ENCODE measurements at regions not wholly inside any gene's neighbourhood (a gene's known extent, or its start where the extent isn't known, plus 50 kb on each side); places are given as distances from the start of the nearest gene placed in this dataset.
A peak's percentile ranks its signal among the peaks of the same experiment; 100 is the strongest.
"Not testable (repeated sequence)": the region's sequence is repeated elsewhere in the genome, so short reads cannot be mapped to it uniquely, and the experiment has no call there.

DNA sequence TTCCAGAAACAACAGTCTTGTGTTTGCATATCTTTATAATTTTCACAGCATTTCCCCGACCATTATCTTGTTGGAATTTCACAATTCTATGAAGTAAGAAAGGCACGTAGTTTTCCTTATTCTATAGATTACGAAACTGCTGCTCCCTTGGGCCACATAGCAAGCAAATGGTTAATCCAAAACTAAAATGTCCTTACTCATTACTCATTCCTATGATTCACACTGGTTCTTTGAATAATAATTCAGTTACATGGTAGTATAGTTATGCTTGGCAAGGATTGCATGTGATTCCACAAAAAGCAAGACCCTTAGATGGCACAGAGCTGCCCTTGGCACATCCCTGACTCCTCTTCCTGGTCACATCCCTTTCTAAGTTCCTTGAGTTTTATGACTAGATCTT lies 51.2 kb downstream of the OR13H1 start:
- no peak for DNase-seq (ENCODE audit: low read depth in 2 of 2)

DNA sequence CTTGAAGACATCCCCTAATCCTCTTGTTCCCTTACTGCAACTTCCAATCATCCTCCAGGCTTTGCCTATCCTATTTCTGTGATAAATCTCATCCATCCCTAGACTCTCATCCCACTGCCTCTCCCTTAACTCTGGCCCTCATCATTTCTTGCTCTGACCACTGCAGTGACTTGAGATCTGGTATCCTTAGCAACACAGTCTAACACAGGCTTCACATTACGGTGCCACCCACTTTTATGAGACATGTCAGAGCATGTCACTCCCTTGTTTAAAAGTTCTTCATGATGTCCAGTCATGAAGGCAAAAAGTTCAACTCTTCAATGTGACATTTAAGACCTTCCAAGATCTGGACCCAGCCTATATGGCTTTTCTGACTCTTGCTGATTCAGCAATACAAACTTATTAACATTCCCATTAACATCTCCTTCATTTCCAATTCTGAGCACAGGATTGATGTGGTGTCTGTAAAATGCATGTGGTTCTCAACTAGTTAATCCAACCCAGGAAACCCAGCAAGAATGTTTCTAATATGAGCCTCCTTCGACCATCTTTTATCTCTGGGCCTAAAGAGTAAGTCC lies 64.0 kb downstream of the OR13H1 start:
- DNase-seq (ENCODE audit: low read depth in 2 of 2) = no peak

DNA sequence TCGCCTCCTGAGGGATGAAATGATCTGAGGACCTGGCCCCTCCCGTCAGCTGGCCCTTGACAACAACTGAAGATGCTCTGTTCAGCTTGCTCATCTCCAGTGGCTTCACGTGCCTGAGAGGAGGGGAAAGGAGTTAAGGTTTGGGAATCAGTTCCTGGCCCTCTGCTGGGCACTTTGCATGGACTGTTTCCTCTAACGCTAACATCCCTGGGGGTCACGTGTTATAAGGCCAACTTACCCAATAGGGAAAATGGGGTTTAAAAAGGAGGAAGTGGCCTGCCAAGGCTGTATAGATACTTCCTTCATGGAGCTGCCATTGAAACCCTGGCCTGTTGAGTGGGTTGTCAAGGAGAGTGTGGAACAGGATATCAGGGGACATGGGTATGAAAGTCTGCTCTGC lies 65.6 kb downstream of the OR13H1 start:
- no peak for DNase-seq (ENCODE audit: low read depth in 2 of 2)

DNA sequence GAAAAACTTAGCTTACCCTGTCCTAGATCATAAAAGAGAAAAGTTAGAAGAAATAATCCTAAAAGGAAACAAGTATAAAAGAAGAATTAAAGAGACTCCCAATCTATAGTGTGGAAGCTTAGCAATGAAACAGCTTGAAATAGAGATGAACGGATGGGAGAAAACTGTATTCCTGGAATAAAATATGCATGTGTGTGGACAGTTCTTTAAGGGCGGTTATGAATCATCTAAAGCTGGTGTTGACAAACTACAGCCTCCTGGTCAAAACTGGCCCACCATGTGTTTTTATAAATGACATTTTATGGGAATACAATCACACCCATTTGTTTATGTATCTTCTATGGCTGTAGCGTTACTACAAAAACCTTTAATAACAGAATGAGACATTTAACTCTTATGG lies 69.4 kb downstream of the OR13H1 start:
- no peak for DNase-seq (ENCODE audit: low read depth in 2 of 2)

DNA sequence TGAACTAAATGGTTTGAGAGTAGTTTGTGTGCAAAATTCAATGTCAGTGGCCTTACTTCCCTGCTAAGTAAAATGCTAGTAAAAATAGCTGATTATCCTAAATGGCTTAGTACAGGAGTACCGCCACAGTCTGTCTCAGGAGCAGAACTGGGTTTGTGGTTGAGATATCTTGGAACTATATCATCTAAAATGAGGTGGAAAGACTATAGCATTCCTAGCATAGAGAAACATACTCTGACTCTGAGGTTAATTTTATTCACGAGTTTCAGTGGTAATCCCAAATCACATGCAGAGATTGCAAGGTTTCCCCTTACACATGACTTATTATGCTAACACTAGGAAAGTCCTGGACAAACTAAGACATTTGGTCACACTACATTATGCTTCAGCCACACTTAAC lies 70.4 kb downstream of the OR13H1 start:
- no peak for DNase-seq (ENCODE audit: low read depth in 2 of 2)

DNA sequence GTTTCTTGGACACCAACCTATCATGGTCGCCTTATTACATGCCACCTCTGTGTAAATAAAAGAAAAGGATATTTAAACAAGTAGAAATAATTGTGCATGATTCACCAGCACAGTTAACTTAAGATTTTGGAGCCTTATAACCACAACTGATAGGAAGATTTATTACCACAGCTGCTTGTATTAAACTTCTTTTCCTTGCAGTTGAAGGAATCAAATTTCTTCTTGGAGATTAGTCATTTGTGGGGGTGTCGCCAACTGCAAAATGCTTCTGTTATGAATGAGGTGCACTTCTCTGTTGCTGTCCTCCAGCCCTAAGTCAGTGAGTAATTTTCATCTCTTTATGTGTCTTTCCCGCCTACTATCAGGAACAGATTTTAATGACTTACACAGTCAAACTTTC lies 73.3 kb downstream of the OR13H1 start:
- no peak for DNase-seq (ENCODE audit: low read depth in 2 of 2)

DNA sequence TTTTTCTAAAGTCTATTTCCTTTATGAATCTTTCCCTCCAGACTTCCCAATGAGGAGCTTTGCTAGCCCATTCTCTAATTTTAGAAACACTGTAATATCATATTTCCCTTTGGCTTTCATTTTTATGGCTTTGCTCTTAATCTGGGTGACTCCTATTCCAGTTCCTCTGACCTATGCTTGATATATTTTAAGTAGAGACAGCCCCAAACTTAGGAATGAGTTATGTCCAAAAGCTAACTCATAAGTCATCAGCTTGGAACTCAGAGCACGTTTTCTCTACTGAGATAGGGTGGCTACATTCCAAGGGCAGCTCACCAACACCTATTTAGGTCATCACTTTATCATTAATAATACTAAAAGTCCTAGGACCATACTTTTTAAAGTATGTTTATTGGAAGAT lies 77.8 kb downstream of the OR13H1 start:
- no peak for DNase-seq (ENCODE audit: low read depth in 2 of 2)

DNA sequence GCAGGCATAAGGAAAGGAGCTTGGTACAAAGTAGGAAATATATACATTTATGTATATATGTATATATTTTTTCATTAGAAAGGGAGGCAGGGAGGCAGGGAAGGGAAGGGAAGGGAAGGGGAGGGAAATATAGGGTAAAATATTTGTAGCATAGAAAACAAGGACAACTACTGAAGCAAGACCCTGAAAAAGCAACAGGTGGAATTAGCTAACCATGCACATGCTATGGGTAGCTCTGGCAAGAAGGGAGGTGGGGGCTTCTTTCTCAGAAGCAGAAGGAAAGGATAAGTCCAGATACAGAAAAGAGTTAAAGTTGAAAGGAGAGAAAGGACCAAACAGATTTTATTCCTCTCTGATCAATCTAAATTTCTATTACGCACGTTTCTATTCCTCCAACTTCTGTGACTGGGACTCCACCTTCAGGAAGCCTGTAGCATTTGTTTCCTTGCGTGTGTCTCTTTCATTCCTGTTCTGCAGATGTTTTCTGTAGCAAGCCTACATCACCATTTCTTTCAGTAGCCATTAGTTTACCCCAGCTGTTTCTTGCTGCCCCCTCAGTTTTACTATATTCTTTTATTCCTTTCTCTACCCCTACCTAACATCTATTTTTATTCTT lies 82.9 kb downstream of the OR13H1 start:
- no peak for DNase-seq (ENCODE audit: low read depth in 2 of 2)

DNA sequence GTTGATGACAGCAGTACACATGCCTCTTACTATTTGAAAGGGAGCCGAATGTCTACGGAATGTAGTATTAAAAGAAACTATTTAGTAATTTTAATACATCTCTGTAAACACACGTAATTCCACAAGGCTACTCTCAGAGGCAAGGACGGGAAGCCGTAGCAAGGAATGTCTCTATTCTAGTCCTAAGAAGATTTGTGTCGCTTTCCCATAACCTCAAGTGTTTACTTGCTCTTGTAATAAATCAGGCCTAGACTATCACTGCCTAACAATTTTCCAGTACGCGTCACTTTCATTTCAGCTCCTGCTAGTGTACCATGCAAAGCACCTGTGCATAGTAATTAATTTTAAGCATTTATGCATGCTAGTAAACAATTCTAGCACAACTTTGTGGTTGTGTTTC lies 86.7 kb downstream of the OR13H1 start:
- DNase-seq (ENCODE audit: low read depth in 2 of 2) = no peak

DNA sequence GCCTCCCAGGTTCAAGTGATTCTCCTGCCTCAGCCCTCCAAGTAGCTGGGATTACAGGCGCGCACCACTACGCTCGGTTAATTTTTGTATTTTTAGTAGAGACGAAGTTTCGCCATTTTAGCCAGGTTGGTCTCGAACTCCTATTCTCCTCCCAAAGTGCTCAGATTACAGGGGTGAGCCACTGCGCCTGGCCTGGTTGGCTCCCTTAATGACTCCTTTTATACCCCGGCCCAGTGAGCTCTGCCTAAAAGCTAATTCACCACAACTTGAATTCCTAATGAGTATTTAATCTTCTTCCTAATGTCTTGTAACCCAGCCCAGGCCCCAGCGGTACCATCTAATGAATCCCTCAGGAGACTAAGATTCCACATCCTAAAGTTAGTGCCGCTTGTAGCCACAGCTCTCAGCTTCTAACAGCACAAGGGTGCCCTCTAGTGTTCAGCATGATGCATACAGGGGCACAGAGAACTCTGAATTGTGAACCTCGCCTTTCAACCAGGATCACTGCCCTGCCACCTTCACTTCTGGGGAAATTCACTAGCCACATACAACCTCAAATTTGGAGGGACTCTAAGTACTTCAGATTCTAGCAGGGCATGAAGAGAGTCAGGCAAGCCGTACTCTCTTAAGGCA lies 89.5 kb downstream of the OR13H1 start:
- DNase-seq (ENCODE audit: low read depth in 2 of 2) = peak; percentile 53 to 71

DNA sequence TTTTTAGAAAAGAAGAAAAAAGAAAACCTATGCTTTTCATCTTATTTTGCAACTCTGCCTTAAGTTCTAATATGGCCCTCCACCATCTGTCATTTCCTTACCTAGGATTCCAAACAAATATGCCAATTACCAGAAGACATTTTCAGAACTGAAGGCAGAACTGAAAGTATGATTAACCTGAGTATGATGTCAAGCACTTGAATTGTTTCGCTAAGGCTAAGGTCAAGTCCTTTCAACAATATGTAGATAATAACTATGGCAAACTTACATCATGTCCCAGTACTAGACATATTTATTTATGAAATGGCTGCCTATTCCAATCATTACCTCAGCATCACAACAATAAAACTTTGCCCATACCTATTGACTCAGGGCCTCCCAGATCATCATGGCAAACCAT lies 91.0 kb downstream of the OR13H1 start:
- DNase-seq (ENCODE audit: low read depth in 2 of 2) = no peak

DNA sequence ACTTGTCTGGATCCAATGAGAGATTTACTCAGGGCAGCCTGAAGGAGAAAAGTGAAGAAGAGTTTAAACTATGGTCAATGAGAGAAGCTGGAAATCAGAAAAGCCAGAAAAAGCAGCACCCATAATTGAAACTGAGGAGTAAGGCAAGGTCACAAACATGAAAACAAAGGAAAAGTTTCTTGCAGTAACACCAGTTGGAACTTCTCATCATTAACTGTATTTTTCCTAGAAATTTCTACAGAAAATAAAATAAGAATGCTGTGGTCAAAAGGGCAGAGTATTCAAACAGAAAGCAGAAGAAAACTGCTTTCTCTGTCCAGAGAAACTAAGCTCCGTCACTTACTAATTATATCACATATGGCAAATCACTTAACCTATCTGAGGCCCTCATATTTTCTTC lies 102.2 kb downstream of the OR13H1 start:
- no peak for DNase-seq (ENCODE audit: low read depth in 2 of 2)

DNA sequence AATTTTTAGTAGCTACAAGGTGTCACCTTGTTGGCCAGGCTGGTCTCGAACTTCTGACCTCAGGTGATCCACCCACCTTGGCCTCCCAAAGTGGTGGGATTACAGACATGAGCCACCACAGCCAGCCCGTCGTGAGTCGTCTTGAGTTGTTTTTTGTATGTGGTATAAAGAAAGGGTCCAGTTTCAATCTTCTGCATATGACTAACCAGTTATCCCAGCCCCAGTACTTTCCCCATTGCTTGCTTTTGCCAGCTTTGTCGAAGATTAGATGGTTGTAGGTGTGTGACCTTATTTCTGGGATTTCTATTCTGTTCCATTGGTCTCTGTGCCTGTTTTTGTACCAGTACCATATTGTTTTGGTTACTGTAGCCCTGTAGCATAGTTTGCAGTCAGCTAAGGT lies 105.9 kb downstream of the OR13H1 start:
- no peak for DNase-seq (ENCODE audit: low read depth in 2 of 2)

DNA sequence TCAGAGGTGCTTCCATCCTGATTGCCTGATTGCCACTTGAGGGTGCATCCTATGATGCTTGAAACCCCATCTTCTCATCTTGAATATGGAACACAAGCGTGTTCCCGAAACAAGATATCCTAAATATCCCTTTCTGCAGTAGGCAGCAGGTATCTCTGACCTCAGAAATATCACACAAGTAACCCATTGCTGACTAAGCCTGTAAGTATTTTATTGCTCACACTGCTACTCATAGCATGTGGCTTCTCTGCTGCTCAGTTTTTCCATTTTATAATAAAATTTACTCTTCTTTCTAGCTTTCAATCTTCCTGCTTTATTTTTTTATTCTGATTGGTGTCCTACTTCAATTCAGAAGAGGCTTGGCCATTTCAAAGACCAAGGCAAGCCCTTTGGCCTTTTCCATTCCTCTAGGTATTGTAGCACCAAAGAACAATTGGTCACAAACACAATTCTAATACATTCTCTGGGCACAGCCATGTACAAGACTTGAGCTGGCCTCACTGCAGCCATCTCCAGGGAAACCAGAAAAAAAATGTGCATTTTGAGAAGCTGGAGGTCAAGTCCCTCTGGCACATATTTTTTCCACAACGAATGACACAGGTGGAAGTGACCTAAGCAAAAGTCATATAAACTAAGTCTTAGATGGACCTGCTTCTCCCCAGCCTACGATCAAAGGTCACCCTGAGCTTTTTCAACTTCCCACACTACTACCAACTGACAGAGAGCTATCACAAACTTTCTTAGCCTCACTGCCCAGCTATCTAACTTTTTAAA lies 107.0 kb downstream of the OR13H1 start:
- DNase-seq (ENCODE audit: low read depth in 2 of 2) = no peak

DNA sequence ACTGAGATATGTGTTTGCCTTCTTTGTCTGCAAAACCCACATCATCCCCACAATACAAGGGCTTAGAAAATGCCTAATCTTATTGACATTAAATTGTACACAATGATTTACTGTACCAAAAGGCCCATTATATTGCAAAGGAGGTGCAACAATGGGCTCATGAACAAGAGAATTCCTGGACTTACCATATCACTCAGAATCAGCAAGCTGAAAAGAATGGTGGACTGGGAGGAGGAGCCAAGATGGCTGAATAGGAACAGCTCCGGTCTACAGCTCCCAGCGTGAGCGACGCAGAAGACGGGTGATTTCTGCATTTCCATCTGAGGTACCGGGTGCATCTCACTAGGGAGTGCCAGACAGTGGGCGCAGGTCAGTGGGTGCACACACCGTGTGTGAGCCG lies 119.9 kb downstream of the OR13H1 start:
- DNase-seq (ENCODE audit: low read depth in 2 of 2) = not testable (repeated sequence)

DNA sequence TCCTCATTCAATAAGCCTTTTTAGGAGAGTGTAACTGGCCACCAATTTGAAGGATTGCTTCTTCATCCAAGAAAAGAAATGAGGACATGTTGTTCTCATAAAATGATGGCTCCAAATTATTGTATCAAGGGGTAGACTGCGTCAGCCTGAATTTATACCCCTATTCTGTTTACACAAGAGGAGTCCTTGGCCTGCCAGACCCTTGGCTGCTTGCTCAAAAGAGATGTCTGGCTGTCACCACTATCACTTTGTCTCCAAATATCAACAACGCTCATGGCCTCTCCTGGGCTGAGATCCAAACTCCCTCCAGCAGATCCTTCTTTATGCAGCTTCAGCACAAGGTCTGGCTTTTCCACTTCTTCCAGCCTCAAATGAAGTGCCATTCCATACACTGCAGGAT lies 127.9 kb downstream of the OR13H1 start:
- DNase-seq (ENCODE audit: low read depth in 2 of 2) = no peak

DNA sequence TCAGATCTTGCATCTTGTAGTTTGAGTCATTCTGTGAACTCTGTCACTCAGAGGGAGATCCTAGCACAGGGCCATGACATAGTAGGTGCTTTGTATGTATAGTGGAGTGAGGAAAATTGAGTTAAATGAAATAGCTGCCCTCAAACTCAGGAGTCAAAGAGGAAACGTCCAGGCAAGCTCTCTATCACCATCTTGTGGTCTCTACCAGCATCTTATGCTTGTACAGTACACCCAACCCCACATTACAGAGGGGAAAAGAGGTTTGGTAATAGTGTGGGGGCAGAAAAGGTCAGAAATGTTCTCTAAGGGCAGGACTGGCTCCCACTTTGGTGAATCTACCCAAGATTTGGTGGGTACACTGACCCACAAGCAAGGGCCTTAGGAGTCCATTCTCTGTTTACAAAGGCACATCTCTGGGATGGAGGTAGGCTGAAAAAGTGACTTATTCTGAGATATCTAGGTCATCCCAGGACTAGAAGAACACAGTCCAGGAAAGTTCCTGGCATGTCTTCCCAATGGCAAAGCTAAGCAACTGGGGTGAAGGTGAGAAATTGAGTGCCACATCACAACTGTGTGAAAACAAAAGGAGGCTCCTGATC lies 131.8 kb downstream of the OR13H1 start:
- DNase-seq (ENCODE audit: low read depth in 2 of 2) = peak; percentile 16 to 19

DNA sequence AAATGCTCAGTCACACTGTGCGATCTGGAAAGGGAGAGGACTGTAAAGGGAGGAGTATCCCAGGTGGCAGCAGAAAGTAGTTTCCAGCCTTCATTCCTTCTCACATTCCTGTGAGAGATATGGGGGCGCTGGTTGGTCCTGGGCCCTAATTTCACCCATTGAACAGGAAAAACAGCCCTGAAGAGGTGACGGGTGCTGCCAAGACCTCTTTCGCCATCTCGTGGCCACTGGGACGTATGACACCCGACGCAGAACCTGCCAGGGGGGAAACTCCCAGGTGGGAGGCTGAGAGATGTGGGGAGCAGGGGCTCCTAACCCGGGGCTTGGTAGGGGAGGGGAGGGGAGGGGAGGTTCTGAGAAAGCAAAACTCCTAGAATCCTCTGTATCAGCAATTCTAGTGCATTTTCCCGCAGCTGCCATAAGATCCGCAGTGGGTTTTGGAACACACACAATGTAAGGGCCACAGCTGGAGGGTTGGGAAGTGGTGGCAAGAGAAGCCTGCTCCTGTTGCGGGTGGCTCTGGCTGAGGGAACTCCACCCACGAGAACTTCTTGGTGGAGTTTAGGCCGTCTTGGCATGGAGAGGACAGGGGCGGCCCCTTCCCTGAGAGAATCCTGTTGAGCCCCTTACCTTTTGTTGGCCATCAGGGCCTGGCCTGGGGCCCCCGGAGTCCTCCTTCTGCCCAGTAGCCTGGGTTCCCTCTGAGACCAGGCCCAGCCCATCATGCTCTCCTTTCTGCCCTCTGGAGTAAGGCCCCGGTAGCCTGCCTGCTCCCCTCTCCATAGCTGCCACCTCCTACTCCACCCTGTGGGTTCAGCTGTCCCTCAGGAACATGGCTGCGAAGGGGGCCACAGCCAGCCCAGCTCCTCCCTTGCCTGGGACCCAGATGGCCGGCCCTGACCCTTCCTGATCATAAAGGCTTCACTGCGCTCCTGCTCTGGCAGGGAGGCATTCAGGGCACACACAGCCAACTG lies 134.1 kb downstream of the OR13H1 start:
- DNase-seq (ENCODE audit: low read depth in 2 of 2) = peak; percentile 32 to 51

DNA sequence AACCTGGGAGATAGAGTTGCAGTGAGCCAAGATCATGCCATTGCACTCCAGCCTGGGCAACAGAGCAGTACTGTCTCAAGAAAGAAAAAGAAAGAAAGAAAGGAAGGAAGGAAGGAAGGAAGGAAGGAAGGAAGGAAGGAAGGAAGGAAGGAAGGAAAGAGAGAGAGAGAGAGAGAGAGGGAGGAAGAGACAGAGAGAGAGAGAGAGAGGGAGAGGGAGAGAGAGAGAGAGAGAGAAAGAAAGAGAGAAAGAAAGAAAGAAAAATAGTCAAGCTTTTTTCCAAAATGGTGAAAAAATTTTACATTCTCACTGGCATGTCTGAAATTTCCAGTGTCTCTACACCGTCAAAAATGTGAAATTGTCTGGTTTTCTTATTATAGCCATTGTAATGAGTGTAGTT lies 138.9 kb downstream of the OR13H1 start:
- not testable (repeated sequence) for DNase-seq (ENCODE audit: low read depth in 2 of 2)

DNA sequence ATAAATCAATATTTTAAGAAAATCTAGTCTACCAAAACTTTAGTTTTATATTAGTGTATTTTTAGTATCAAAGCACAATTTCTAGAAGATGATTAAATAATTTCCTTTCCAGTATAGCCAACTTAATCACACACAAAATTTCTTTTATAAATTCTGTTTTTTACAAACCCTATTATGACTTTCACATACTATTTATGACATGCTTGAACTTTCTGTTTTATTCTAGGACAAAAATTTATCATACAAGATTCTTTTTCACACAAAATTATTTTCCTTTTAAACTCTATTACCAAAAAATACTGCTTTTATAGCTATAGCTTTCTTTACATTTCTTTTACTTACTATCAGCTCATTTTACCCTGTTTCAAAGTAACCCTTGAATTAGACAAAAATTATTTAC lies 149.5 kb downstream of the OR13H1 start:
- no peak for DNase-seq (ENCODE audit: low read depth in 2 of 2)

DNA sequence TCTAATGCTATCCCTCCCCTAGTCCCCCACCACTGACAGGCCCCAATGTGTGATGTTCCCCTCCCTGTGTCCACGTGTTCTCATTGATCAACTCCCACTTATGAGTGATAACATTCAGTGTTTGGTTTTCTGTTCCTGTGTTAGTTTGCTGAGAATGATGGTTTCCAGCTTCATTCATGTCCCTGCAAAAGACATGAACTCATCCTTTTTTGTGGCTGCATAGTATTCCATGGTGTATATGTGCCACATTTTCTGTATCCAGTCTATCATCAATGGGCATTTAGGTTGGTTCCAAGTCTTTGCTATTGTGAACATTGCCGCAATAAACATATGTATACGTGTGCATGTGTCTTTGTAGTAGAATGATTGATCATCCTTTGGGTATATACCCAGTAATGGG lies 153.1 kb downstream of the OR13H1 start:
- DNase-seq (ENCODE audit: low read depth in 2 of 2) = not testable (repeated sequence)
